ENCODE measurements at regions not wholly inside any gene's neighbourhood (a gene's known extent, or its start where the extent isn't known, plus 50 kb on each side); places are given as distances from the start of the nearest gene placed in this dataset.

DNA sequence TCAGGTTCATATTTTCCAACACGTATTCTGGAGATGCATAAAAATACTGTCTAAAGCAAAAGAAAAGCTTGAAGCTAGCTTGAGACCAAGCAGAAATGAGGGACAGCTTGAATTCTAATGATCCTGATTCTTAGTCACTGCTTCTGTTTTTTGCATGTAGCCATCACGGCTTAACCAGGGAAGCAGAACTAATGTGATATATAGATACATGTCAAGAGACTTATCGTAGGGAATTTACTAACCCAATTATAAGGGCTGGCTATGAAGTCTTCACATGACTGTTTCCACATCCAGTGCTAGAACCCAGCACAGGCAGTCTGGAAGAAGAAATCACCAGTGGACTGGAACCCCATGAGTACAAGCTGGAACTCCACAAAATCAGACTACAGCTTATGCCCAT, 85.2 kb upstream of the SLIT2 start:
- TF ChIP-seq, protein P1, sequence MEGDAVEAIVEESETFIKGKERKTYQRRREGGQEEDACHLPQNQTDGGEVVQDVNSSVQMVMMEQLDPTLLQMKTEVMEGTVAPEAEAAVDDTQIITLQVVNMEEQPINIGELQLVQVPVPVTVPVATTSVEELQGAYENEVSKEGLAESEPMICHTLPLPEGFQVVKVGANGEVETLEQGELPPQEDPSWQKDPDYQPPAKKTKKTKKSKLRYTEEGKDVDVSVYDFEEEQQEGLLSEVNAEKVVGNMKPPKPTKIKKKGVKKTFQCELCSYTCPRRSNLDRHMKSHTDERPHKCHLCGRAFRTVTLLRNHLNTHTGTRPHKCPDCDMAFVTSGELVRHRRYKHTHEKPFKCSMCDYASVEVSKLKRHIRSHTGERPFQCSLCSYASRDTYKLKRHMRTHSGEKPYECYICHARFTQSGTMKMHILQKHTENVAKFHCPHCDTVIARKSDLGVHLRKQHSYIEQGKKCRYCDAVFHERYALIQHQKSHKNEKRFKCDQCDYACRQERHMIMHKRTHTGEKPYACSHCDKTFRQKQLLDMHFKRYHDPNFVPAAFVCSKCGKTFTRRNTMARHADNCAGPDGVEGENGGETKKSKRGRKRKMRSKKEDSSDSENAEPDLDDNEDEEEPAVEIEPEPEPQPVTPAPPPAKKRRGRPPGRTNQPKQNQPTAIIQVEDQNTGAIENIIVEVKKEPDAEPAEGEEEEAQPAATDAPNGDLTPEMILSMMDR (IDR thresholded peaks at IDR 0.05; ENCODE audit: low read depth, low read length, poor library complexity, severe bottlenecking) = no peak
- TF ChIP-seq EZH2phosphoT487 (IDR thresholded peaks at IDR 0.05; ENCODE audit: borderline replicate concordance, low read length) = no peak

Measured in DOHH2 (cell line).